ENCODE measurements at regions not wholly inside any gene's neighbourhood (a gene's known extent, or its start where the extent isn't known, plus 50 kb on each side); places are given as distances from the start of the nearest gene placed in this dataset.

- peaks cover 16% of the 10 kb centered on the region for H3K9me3 Mint-ChIP-seq
- DNase-seq (no peak), ATAC-seq (no peak)
- TF ChIP-seq CTCF (IDR thresholded peaks at IDR 0.05) = no peak
- intact Hi-C loops (cut with micrococcal nuclease) = loop anchor here (5.0 kb wide), 1 partner anchor 79 kb away; no protein-coding TSS in a partner anchor
- H3K36me3 Mint-ChIP-seq (ENCODE audit: low read depth) = peaks cover 3% of the 10 kb centered on the region
- H3K4me1 Mint-ChIP-seq (ENCODE audit: low read depth) = peaks cover 63% of the 10 kb centered on the region
- ChIA-PET POLR2A (interaction anchor here (1.3 kb wide), 1 partner anchor 78 kb away, joined by 4 read pairs; no protein-coding TSS in a partner anchor), CTCF (interaction anchor here (0.7 to 1.7 kb wide), 3 partner anchors 10 to 440 kb away, joined by 3 read pairs; no protein-coding TSS in a partner anchor)
- no peaks in the 10 kb centered on the region for H3K27me3 Mint-ChIP-seq
- H3K4me3 Mint-ChIP-seq = no peak overlapping the region
- no peak overlapping the region for H3K27ac Mint-ChIP-seq
Observed at GRCh38 chr2:136210822-136211221, 92.9 kb upstream of the CXCR4 start.

- ChIA-PET CTCF (interaction anchor here (1.4 kb wide), 1 partner anchor 175 kb away, joined by 3 read pairs; no protein-coding TSS in a partner anchor), POLR2A (interaction anchor here (1.3 kb wide), 1 partner anchor 78 kb away, joined by 4 read pairs; no protein-coding TSS in a partner anchor)
- no peak for TF ChIP-seq CTCF (IDR thresholded peaks at IDR 0.05)
- Mint-ChIP-seq H3K36me3 (ENCODE audit: low read depth) (peaks cover 3% of the 10 kb centered on the region), H3K4me3 (no peak overlapping the region), H3K4me1 (ENCODE audit: low read depth) (peaks cover 63% of the 10 kb centered on the region), H3K9me3 (peaks cover 16% of the 10 kb centered on the region), H3K27ac (no peak overlapping the region), H3K27me3 (no peaks in the 10 kb centered on the region)
- intact Hi-C loops (cut with micrococcal nuclease) = loop anchor here (5.0 kb wide), 1 partner anchor 78 kb away; no protein-coding TSS in a partner anchor
- ATAC-seq (no peak), DNase-seq (no peak)
Observed at GRCh38 chr2:136210455-136210805, 92.5 kb upstream of the CXCR4 start.

- no peak for ATAC-seq
- Mint-ChIP-seq H3K4me3 (no peak overlapping the region), H3K27ac (no peak overlapping the region), H3K36me3 (ENCODE audit: low read depth) (peaks cover 3% of the 10 kb centered on the region), H3K9me3 (peaks cover 16% of the 10 kb centered on the region), H3K4me1 (ENCODE audit: low read depth) (peaks cover 63% of the 10 kb centered on the region), H3K27me3 (no peaks in the 10 kb centered on the region)
- TF ChIP-seq CTCF (IDR thresholded peaks at IDR 0.05) = no peak
- intact Hi-C loops (cut with micrococcal nuclease) = loop anchor here (5.0 kb wide), 1 partner anchor 78 kb away; no protein-coding TSS in a partner anchor
- ChIA-PET POLR2A (interaction anchor here (1.3 kb wide), 1 partner anchor 77 kb away, joined by 4 read pairs; no protein-coding TSS in a partner anchor), CTCF (interaction anchor here (1.4 kb wide), 1 partner anchor 176 kb away, joined by 3 read pairs; no protein-coding TSS in a partner anchor)
- no peak for DNase-seq
Observed at GRCh38 chr2:136209561-136210454, 91.9 kb upstream of the CXCR4 start.

- peaks cover 59% of the 10 kb centered on the region for H3K4me1 Mint-ChIP-seq (ENCODE audit: low read depth)
- TF ChIP-seq CTCF (IDR thresholded peaks at IDR 0.05) = no peak
- no peak for ATAC-seq
- H3K4me3 Mint-ChIP-seq = no peak overlapping the region
- no peak overlapping the region for H3K27ac Mint-ChIP-seq
- ChIA-PET CTCF (interaction anchor here (0.9 kb wide), 1 partner anchor 295 kb away, joined by 3 read pairs; no protein-coding TSS in a partner anchor), POLR2A (no interaction called here)
- intact Hi-C loops (cut with micrococcal nuclease) = no loop called here
- H3K9me3 Mint-ChIP-seq = peaks cover 16% of the 10 kb centered on the region
- H3K27me3 Mint-ChIP-seq = no peaks in the 10 kb centered on the region
- peaks cover 3% of the 10 kb centered on the region for H3K36me3 Mint-ChIP-seq (ENCODE audit: low read depth)
- DNase-seq = no peak
Observed at GRCh38 chr2:136208682-136209420, 90.9 kb upstream of the CXCR4 start.

All from activated CD8-positive, alpha-beta T cell treated with anti-CD3 and anti-CD28 coated beads for 36 hours (primary cell).